Right atrium auricular region (tissue), 2 donors: ENCODE measurements at regions not wholly inside any gene's neighbourhood (a gene's known extent, or its start where the extent isn't known, plus 50 kb on each side); places are given as distances from the start of the nearest gene placed in this dataset.

Experiments
- DNase-seq: peaks from one replicate; pipeline ENCODE4 v3.0.0-alpha.2; 2019; ENCODE audit warnings: low spot score
- H3K27ac ChIP-seq, 2 donors: fragments of 200-600 bp; sonication (generic); 1 replicate in 1 of 2; 2 replicates in 1 of 2; pipeline ENCODE4 v1.5.1; 2016 to 2019
- H3K27me3 ChIP-seq, 2 donors: fragments of 200-600 bp; sonication (generic); one replicate each; pipeline versions ENCODE4 v1.5.1 to v1.6.0; 2017 to 2019
- H3K36me3 ChIP-seq: fragments of 200-600 bp; sonication (generic); one replicate; pipeline ENCODE4 v1.5.1; 2016
- H3K4me1 ChIP-seq, 2 donors: fragments of 200-600 bp; sonication (generic); one replicate each; pipeline versions ENCODE4 v1.5.1 to v1.6.0; 2017 to 2019
- H3K4me3 ChIP-seq, 2 donors: fragments of 200-600 bp; sonication (generic); 1 replicate in 1 of 2; 2 replicates in 1 of 2; pipeline ENCODE4 v1.5.1; 2017 to 2019; ENCODE audit warnings: mild to moderate bottlenecking in 1 of 2, moderate library complexity in 1 of 2
- H3K9me3 ChIP-seq, 2 donors: fragments of 200-600 bp; sonication (generic); one replicate each; pipeline ENCODE4 v1.5.1; 2019
- TF ChIP-seq, protein P1 (sequence below), 2 donors: fragments of 200-600 bp; sonication (generic); IDR thresholded peaks; one replicate each; pipeline ENCODE4 v1.5.1; 2019; ENCODE audit warnings: antibody characterized with exemption in 2 of 2

DNA sequence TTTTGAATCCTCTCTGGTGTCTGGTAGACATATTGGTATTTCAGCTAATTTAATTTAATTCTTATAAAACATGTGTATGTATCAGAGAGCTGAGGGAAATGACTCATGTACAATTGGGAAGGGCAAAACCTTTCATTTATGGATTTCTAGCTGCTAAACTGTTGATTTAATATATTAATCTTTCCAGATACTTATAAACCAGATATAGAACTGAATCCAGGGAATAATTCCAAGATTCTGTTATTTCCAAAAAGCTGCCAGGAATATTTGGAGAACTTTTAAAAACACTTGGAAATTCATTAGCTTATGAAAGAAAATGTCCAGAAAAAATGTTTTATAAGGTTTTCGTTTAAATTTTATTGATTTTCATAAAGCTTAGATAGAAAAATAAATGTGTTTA, 295.5 kb downstream of the YTHDC2 start:
- no peaks in the 10 kb centered on the region for H3K27me3 ChIP-seq
- no peaks in the 10 kb centered on the region for H3K9me3 ChIP-seq
- H3K27ac ChIP-seq, result no peak overlapping the region
- DNase-seq, result no peak
- no peak overlapping the region for H3K4me3 ChIP-seq
- no peaks in the 10 kb centered on the region for H3K36me3 ChIP-seq
- H3K4me1 ChIP-seq, result peaks cover 0 to 15% of the 10 kb centered on the region in 2 donors
- TF ChIP-seq, protein P1, sequence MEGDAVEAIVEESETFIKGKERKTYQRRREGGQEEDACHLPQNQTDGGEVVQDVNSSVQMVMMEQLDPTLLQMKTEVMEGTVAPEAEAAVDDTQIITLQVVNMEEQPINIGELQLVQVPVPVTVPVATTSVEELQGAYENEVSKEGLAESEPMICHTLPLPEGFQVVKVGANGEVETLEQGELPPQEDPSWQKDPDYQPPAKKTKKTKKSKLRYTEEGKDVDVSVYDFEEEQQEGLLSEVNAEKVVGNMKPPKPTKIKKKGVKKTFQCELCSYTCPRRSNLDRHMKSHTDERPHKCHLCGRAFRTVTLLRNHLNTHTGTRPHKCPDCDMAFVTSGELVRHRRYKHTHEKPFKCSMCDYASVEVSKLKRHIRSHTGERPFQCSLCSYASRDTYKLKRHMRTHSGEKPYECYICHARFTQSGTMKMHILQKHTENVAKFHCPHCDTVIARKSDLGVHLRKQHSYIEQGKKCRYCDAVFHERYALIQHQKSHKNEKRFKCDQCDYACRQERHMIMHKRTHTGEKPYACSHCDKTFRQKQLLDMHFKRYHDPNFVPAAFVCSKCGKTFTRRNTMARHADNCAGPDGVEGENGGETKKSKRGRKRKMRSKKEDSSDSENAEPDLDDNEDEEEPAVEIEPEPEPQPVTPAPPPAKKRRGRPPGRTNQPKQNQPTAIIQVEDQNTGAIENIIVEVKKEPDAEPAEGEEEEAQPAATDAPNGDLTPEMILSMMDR (IDR thresholded peaks at IDR 0.05), result no peak

DNA sequence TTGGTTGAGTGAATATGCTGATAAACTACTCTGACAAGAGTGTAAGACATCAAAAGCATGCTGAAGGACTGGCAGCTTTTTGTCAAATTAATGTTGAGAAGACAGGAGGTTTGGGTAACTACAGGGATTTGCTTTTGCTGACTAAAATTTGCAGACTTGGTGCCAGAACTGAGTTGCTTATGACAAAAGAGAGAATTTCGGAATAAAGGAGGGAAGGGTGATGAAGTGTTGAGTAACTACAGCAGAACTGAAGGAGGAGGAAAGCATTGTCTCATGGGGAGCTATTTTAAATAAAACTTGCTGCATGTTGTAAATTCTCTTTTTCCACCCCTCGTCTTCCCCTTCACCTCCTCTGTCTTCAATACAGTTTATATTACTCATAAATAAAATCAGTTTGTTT, 296.1 kb downstream of the YTHDC2 start:
- H3K27me3 ChIP-seq, result no peaks in the 10 kb centered on the region
- no peaks in the 10 kb centered on the region for H3K9me3 ChIP-seq
- DNase-seq, result no peak
- H3K4me1 ChIP-seq, result peaks cover 0 to 15% of the 10 kb centered on the region in 2 donors
- no peak overlapping the region for H3K27ac ChIP-seq
- TF ChIP-seq, protein P1 (IDR thresholded peaks at IDR 0.05), result no peak
- no peaks in the 10 kb centered on the region for H3K36me3 ChIP-seq
- no peak overlapping the region for H3K4me3 ChIP-seq

DNA sequence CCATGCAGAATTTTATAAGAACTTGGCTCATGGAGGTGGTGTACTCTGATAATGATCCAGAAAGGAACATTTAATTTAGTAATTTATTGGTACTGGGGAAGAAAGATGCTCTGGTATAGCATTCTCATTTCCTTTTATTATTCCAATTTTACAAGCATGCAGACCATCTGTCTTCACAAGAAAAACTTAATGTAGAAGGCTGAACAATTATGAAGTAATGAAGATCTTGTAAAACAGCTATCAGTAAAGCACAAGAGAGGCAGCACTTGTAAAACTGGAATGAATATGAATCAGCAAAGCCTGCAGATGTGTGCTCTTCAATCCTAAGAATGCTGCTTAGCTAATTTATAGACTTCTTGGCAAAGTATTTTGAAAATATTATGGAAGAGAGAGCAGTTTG, 300.0 kb downstream of the YTHDC2 start:
- H3K27me3 ChIP-seq, result no peaks in the 10 kb centered on the region
- H3K4me3 ChIP-seq, result no peak overlapping the region
- H3K36me3 ChIP-seq, result no peaks in the 10 kb centered on the region
- TF ChIP-seq, protein P1 (IDR thresholded peaks at IDR 0.05), result no peak
- DNase-seq, result no peak
- H3K9me3 ChIP-seq, result no peaks in the 10 kb centered on the region
- H3K27ac ChIP-seq, result no peak overlapping the region
- no peaks in the 10 kb centered on the region for H3K4me1 ChIP-seq

DNA sequence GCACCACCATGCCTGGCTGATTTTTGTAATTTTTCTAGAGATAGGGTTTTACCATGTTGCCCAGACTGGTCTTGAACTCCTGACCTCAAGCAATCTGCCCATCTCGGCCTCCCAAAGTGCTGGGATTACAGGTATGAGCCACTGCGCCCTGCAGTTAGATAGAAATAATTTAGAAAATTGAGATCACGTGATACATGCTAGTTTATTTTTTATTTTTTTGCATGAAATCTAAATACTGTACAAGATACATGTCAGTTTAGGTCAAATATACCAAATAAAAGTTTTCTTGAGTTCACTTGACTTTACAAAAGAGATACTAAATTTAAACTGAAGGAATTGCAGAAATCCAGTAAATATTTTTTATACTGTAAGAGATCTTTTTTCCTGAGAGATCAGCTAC, 304.2 kb downstream of the YTHDC2 start:
- TF ChIP-seq, protein P1 (IDR thresholded peaks at IDR 0.05), result no peak
- Histone ChIP-seq H3K4me1 (no peaks in the 10 kb centered on the region), H3K27me3 (no peaks in the 10 kb centered on the region), H3K36me3 (no peaks in the 10 kb centered on the region), H3K27ac (no peak overlapping the region), H3K4me3 (no peak overlapping the region), H3K9me3 (no peaks in the 10 kb centered on the region)
- no peak for DNase-seq

DNA sequence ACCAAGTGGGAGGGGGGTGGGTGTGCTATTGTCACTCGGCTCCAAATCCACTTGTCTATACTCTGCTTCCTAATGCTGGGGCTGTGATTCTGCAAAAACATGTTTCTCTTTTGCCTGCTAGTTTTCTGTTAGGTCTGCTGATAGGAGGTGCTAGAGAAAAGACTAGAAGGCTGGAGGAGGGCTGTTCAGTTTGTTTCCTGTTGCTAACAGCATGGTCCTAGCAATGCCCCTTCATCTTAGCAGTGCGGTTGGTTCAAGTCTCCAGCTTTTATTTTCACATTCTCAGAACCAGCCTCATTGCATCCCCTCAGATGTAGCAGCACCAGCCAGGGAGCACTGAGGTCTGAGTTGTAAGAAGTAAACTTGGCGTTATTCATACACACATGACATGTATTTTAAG, 310.2 kb downstream of the YTHDC2 start:
- Histone ChIP-seq H3K4me1 (no peaks in the 10 kb centered on the region), H3K36me3 (no peaks in the 10 kb centered on the region), H3K4me3 (no peak overlapping the region), H3K9me3 (no peaks in the 10 kb centered on the region), H3K27me3 (no peaks in the 10 kb centered on the region), H3K27ac (no peak overlapping the region)
- TF ChIP-seq, protein P1 (IDR thresholded peaks at IDR 0.05), result no peak
- DNase-seq, result no peak

DNA sequence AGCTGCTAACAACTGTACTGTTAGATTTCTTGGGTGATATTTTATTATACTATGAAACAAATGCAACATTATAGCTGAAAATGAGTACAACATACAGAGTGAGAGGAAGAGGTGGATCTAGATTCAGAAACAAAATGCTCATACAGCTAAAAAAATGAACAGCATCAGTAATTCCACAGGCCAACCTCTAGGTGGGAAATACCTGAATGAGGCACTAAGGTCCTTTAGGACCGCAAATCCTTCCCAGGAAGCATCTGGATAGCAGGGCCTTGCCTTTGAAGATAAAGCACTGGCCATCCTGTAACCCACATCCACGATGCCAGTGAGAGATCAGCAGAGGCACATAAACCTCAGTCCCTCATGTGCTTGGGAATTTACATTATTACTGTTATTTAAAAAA, 310.8 kb downstream of the YTHDC2 start:
- no peaks in the 10 kb centered on the region for H3K27me3 ChIP-seq
- DNase-seq, result no peak
- no peaks in the 10 kb centered on the region for H3K4me1 ChIP-seq
- H3K27ac ChIP-seq, result no peak overlapping the region
- TF ChIP-seq, protein P1 (IDR thresholded peaks at IDR 0.05), result no peak
- H3K4me3 ChIP-seq, result no peak overlapping the region
- H3K9me3 ChIP-seq, result no peaks in the 10 kb centered on the region
- no peaks in the 10 kb centered on the region for H3K36me3 ChIP-seq
